Keratinocyte (primary cell): ENCODE measurements at regions not wholly inside any gene's neighbourhood (a gene's known extent, or its start where the extent isn't known, plus 50 kb on each side); places are given as distances from the start of the nearest gene placed in this dataset.

Source experiments
- EZH2 ChIP-seq: IDR thresholded peaks from one replicate; pipeline ENCODE4 v1.6.1; 2012; ENCODE audit warnings: inconsistent platforms, mild to moderate bottlenecking, low read length, moderate library complexity
- TF ChIP-seq, protein P1 (sequence below), 3 experiments: IDR thresholded peaks in 1 of 3; conservative IDR thresholded peaks in 1 of 3; optimal IDR thresholded peaks in 1 of 3; 2 replicates in 2 of 3; 3 replicates in 1 of 3; pipeline versions ENCODE3 to v1.5.1; 2011; ENCODE audit warnings: low read length in 3 of 3, mild to moderate bottlenecking in 3 of 3, moderate library complexity in 2 of 3, control low read depth in 1 of 3, inconsistent platforms in 1 of 3; ENCODE audit not compliant: insufficient read depth in 2 of 3; ENCODE audit errors: extremely low read depth in 1 of 3

DNA sequence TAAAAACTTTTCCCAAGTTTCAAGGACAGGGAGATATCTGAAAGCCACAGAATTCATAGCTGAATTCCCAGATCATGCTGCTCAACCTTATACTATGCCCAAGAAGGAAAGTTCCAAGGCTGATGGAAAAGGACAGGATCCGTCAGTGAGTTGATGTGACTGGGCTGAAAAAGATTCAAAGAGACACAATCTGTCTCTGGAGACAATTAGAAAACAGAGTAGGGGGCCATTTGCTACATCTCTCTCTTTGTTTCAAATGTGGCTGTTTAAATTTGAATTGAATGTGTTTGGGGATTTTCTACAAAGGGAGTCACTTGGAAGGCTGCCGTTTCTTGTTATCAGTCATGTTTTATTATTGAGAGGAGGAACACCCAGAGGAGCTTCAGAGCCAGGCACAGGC, 292.6 kb downstream of the NUF2 start:
- TF ChIP-seq, protein P1, sequence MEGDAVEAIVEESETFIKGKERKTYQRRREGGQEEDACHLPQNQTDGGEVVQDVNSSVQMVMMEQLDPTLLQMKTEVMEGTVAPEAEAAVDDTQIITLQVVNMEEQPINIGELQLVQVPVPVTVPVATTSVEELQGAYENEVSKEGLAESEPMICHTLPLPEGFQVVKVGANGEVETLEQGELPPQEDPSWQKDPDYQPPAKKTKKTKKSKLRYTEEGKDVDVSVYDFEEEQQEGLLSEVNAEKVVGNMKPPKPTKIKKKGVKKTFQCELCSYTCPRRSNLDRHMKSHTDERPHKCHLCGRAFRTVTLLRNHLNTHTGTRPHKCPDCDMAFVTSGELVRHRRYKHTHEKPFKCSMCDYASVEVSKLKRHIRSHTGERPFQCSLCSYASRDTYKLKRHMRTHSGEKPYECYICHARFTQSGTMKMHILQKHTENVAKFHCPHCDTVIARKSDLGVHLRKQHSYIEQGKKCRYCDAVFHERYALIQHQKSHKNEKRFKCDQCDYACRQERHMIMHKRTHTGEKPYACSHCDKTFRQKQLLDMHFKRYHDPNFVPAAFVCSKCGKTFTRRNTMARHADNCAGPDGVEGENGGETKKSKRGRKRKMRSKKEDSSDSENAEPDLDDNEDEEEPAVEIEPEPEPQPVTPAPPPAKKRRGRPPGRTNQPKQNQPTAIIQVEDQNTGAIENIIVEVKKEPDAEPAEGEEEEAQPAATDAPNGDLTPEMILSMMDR (optimal IDR thresholded peaks at IDR 0.05 in 1 of 3, IDR thresholded peaks at IDR 0.05 in 1 of 3, conservative IDR thresholded peaks at IDR 0.05 in 1 of 3; ENCODE audit: extremely low read depth in 1 of 3, insufficient read depth in 2 of 3, low read length in 3 of 3), result no peak
- no peak for TF ChIP-seq EZH2
